ENCODE measurements at regions not wholly inside any gene's neighbourhood (a gene's known extent, or its start where the extent isn't known, plus 50 kb on each side); places are given as distances from the start of the nearest gene placed in this dataset.

DNA sequence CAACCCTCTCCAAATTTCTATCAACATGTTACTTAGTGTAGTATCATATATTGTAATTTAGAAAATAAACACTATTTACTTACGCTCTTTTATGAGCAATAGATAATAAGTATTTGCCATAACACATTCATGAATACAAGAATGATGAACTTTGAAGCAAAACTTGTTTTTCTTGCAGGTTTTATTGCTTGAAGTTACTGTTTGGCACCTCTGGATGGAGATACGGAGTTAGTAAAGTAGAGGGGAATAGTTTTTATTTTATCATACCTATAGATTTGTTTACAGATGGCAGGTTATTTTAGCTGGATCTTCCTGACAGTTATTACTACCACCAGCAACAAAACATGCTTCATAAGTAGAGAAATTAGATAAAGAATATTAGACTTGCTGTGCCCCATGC, 274.2 kb upstream of the LRRTM4 start (continued):
- TF ChIP-seq, protein P1, sequence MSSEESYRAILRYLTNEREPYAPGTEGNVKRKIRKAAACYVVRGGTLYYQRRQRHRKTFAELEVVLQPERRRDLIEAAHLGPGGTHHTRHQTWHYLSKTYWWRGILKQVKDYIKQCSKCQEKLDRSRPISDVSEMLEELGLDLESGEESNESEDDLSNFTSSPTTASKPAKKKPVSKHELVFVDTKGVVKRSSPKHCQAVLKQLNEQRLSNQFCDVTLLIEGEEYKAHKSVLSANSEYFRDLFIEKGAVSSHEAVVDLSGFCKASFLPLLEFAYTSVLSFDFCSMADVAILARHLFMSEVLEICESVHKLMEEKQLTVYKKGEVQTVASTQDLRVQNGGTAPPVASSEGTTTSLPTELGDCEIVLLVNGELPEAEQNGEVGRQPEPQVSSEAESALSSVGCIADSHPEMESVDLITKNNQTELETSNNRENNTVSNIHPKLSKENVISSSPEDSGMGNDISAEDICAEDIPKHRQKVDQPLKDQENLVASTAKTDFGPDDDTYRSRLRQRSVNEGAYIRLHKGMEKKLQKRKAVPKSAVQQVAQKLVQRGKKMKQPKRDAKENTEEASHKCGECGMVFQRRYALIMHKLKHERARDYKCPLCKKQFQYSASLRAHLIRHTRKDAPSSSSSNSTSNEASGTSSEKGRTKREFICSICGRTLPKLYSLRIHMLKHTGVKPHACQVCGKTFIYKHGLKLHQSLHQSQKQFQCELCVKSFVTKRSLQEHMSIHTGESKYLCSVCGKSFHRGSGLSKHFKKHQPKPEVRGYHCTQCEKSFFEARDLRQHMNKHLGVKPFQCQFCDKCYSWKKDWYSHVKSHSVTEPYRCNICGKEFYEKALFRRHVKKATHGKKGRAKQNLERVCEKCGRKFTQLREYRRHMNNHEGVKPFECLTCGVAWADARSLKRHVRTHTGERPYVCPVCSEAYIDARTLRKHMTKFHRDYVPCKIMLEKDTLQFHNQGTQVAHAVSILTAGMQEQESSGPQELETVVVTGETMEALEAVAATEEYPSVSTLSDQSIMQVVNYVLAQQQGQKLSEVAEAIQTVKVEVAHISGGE (tag by site-specific recombination; conservative IDR thresholded peaks at IDR 0.05; ENCODE audit: low read depth): no peak
- TF ChIP-seq, protein P2, sequence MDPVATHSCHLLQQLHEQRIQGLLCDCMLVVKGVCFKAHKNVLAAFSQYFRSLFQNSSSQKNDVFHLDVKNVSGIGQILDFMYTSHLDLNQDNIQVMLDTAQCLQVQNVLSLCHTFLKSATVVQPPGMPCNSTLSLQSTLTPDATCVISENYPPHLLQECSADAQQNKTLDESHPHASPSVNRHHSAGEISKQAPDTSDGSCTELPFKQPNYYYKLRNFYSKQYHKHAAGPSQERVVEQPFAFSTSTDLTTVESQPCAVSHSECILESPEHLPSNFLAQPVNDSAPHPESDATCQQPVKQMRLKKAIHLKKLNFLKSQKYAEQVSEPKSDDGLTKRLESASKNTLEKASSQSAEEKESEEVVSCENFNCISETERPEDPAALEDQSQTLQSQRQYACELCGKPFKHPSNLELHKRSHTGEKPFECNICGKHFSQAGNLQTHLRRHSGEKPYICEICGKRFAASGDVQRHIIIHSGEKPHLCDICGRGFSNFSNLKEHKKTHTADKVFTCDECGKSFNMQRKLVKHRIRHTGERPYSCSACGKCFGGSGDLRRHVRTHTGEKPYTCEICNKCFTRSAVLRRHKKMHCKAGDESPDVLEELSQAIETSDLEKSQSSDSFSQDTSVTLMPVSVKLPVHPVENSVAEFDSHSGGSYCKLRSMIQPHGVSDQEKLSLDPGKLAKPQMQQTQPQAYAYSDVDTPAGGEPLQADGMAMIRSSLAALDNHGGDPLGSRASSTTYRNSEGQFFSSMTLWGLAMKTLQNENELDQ (tag by site-specific recombination; IDR thresholded peaks at IDR 0.05; ENCODE audit: low read depth): no peak
- no peak for TF ChIP-seq ZNF404 (tag by site-specific recombination; IDR thresholded peaks at IDR 0.05)
- TF ChIP-seq ZNF768 (tag by site-specific recombination; IDR thresholded peaks at IDR 0.05): no peak
- no peak for TF ChIP-seq ZNF510 (tag by site-specific recombination; IDR thresholded peaks at IDR 0.05; ENCODE audit: insufficient replicate concordance)
- no peak for TF ChIP-seq ZNF175 (tag by site-specific recombination; IDR thresholded peaks at IDR 0.05)
- TF ChIP-seq ZNF391 (tag by site-specific recombination; IDR thresholded peaks at IDR 0.05; ENCODE audit: borderline replicate concordance, low read depth): no peak

DNA sequence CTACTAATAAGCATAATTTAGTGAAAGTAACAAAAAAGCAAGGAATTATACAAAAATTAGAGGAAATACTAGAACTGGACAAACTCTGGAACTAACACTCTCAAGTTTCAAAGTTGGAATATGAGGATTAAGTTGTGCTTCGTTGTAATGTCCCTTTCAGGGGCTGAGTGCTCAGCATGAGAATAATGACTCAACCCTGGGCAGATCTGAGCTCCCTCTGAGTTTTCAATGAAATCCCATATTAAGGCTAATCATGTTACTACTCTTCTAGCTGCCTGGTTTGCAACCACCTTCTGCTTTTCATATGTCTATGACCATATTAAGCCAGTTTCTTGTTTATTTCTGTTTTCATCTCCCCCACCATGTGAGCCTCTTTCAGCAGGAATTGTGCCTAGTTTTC, 274.9 kb upstream of the LRRTM4 start:
- H3K36me3 ChIP-seq (ENCODE audit: control insufficient read depth in 2 of 2, insufficient read depth in 1 of 2, low read length in 2 of 2): no peaks in the 10 kb centered on the region
- H3K27ac ChIP-seq (ENCODE audit: extremely low read depth, low read depth, low read length): no peak overlapping the region
- H3K4me1 ChIP-seq (ENCODE audit: control insufficient read depth, insufficient read depth, low read length): no peaks in the 10 kb centered on the region
- ChIA-PET CTCF (no interaction called here), POLR2A (no interaction called here)
- H3K9me3 ChIP-seq (ENCODE audit: control insufficient read depth, insufficient read depth, low read depth, low read length): no peaks in the 10 kb centered on the region
- TF ChIP-seq, protein P3, sequence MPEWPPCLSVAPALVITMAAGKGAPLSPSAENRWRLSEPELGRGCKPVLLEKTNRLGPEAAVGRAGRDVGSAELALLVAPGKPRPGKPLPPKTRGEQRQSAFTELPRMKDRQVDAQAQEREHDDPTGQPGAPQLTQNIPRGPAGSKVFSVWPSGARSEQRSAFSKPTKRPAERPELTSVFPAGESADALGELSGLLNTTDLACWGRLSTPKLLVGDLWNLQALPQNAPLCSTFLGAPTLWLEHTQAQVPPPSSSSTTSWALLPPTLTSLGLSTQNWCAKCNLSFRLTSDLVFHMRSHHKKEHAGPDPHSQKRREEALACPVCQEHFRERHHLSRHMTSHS (tag by site-specific recombination; IDR thresholded peaks at IDR 0.05): no peak
- no peak for TF ChIP-seq RBAK (tag by site-specific recombination; IDR thresholded peaks at IDR 0.05)
- H3K4me3 ChIP-seq (ENCODE audit: low read depth, low read length): no peak overlapping the region

DNA sequence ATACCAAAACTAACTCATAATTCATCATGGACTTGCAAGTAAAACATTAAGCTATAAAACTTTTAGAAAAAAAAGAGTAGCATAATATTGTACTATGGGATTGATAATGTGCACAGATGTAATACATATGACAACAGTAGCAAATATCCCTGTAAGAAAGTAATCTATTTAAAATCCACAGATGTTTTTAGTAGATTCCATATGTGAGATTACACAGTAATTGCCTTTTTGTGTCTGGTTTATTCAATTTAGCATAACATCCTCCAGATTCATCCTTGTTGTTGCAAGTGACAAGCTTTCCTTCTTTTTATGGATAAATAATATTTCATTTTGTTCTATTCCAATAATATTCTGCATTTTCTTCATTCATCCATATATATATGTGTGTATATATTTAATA, 278.2 kb upstream of the LRRTM4 start:
- Histone ChIP-seq H3K27ac (ENCODE audit: extremely low read depth, low read depth, low read length) (no peak overlapping the region), H3K36me3 (ENCODE audit: control insufficient read depth in 2 of 2, insufficient read depth in 1 of 2, low read length in 2 of 2) (no peaks in the 10 kb centered on the region), H3K4me1 (ENCODE audit: control insufficient read depth, insufficient read depth, low read length) (no peaks in the 10 kb centered on the region), H3K4me3 (ENCODE audit: low read depth, low read length) (no peak overlapping the region), H3K9me3 (ENCODE audit: control insufficient read depth, insufficient read depth, low read depth, low read length) (no peaks in the 10 kb centered on the region)
- CTCF ChIA-PET: interaction anchor here (0.6 kb wide), 1 partner anchor 1444 kb away, joined by 3 read pairs; no protein-coding TSS in a partner anchor
- TF ChIP-seq ZNF133 (tag by site-specific recombination; IDR thresholded peaks at IDR 0.05): no peak
- no peak for TF ChIP-seq OSR2 (tag by site-specific recombination; IDR thresholded peaks at IDR 0.05)
- TF ChIP-seq SCRT1 (tag by site-specific recombination; IDR thresholded peaks at IDR 0.05; ENCODE audit: borderline replicate concordance): no peak
- POLR2A ChIA-PET: no interaction called here

DNA sequence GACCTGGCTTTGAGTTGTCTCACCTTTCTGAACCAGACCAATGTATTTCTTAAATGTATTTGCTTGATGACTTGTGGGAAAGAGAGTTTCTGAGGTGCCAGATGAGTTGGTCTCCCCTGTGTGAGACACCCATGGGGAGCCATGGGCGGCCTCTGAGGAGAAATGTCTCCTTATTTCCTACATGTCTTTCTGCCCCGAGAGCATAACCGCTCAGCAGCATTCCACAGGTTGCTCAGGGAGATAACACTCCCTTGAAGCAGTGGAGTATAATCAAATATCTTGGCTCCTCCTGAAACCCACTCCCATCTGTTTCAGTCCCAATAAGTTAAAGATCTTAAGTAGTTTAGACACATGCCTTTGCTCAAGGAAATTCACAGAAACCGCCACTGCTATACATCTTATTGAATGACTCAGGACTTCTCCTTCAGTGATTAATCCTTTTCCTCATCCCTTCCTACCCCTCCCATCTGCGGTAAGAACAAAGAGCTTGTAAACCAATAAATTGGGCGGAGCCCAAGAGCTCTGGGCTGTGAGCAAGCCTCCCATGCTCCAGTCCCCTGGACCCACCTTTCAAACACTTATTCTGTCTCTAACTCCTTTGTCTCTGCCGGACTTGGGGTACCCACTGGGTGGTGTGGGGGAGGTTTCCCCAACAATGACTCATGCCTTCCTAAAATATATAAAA, 285.5 kb upstream of the LRRTM4 start:
- no peak overlapping the region for H3K27ac ChIP-seq (ENCODE audit: extremely low read depth, low read depth, low read length)
- CTCF ChIA-PET: no interaction called here

More for the DNA sequence above, 285.5 kb upstream of the LRRTM4 start:
- POLR2A ChIA-PET: no interaction called here
- Histone ChIP-seq H3K36me3 (ENCODE audit: control insufficient read depth in 2 of 2, insufficient read depth in 1 of 2, low read length in 2 of 2) (no peaks in the 10 kb centered on the region), H3K9me3 (ENCODE audit: control insufficient read depth, insufficient read depth, low read depth, low read length) (no peaks in the 10 kb centered on the region), H3K4me3 (ENCODE audit: low read depth, low read length) (no peak overlapping the region), H3K4me1 (ENCODE audit: control insufficient read depth, insufficient read depth, low read length) (no peaks in the 10 kb centered on the region)
- 0 out of 2 replicates have a peak, but pooled peaks have one; percentile 28 for TF ChIP-seq SCRT2 (tag by site-specific recombination; IDR thresholded peaks at IDR 0.05)
- TF ChIP-seq, protein P4, sequence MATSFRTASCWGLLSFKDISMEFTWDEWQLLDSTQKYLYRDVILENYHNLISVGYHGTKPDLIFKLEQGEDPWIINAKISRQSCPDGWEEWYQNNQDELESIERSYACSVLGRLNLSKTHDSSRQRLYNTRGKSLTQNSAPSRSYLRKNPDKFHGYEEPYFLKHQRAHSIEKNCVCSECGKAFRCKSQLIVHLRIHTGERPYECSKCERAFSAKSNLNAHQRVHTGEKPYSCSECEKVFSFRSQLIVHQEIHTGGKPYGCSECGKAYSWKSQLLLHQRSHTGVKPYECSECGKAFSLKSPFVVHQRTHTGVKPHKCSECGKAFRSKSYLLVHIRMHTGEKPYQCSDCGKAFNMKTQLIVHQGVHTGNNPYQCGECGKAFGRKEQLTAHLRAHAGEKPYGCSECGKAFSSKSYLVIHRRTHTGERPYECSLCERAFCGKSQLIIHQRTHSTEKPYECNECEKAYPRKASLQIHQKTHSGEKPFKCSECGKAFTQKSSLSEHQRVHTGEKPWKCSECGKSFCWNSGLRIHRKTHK (tag by site-specific recombination; IDR thresholded peaks at IDR 0.05): no peak

Measured in HEK293 (cell line).